Right lung (tissue), 2 donors: ENCODE measurements at regions not wholly inside any gene's neighbourhood (a gene's known extent, or its start where the extent isn't known, plus 50 kb on each side); places are given as distances from the start of the nearest gene placed in this dataset.

Experiments
- DNase-seq, 2 donors: peaks; one replicate each; pipeline ENCODE4 v3.0.0-alpha.2; 2013

GRCh38 chr15:62773369-62774165 is 269.0 kb upstream of the TPM1 start:
- no peak for DNase-seq

GRCh38 chr15:62775932-62776331 is 266.6 kb upstream of the TPM1 start:
- DNase-seq, result no peak

DNA sequence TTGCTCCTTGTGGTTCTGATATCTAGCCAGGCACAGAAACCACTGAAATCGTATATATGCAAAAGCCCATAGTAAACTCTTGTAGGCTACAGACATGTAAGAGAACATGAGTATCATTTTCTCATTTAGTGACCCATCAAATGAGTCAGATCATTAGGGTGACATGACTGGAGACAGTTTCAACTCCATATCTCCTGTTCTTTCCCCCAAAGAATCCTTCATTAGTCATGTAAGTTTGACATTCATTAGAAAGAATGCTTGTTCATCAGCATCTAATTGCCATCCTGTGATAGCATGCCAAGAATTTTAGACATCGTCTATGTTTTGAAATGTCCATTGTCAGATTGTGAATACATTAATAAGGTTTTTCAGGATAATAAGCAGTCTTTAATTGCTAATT is 264.9 kb upstream of the TPM1 start:
- DNase-seq, result no peak

- DNase-seq, result no peak
These were observed 263.3 kb upstream of the TPM1 start for GRCh38 chr15:62779036-62779770.

DNA sequence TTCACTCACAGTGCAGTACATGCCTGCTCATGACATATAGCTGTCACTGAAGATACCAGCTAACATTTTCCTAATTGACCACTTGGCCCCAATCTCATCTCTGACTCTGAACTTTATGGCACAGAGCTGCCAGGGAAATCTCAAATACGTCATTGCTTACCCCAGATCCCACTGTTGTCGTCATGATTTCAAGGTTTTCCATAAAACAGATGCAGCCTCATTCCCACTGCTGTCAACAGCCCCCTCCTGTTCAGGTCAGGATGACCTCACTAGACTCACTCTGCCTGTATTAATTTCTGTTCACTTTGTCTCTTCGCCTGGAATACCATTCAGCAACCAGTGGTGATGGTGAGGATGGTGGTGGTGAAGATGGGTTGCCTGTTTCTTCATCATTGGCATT is 262.6 kb upstream of the TPM1 start:
- DNase-seq, result no peak

DNA sequence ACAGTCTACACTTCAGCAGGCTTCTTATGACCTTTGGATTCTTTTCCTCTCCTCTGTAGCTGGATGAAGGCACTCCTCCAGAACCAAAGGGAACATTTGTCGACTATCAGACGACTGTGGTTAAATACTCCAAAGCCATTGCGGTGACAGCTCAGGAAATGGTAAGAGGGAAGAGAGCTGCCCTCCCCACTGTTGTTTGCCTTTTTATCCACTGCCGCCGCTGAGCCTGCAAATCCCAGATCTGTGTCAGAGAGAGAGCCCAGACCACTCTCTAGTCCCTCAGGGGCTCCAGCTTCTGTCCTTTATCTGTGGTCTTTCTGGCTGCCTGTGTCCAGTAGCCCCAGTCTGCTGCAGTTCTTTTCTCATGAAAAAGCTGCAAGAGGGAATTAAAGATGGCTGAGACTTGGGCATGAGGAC is 261.5 kb upstream of the TPM1 start:
- DNase-seq, result no peak

DNA sequence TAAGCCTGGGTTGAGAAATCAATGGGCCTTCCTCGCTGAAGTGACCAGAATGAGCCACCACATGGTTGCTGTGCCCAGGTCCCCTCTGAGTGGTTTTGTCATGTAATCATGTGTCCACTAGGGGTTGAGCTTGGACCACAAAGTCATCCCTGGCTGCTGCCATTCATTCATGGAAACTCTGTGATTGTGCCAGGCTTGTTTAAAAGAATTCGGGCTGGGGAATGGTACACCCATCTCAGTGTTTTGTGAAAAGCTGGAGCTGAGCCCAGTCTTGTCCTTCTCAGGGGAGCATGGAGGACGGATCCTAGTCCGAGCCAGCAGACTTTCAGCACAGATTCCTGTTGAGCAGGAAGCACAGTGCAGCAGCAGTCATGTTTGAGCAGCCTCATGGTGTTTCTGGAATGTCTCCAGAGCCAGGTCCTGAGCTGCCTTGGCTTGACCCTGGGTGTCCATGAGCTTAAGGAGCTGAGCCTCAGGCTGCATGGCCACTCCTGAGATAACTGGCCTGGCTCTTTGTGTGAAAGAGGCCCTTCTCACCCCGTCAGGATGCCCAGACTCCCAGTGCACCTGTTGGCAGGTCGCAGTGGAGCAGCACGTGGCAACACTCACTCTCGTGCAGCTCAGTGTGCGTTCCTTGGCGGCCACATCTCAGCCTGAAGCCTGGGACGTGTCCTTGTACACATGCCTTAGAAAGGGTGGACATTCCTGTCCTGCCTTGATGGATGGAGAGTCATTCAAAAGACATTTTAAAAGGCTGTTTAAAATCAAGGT is 260.3 kb upstream of the TPM1 start:
- DNase-seq, result peak; percentile 60 to 78

- DNase-seq, result no peak
These were observed 259.7 kb upstream of the TPM1 start for GRCh38 chr15:62782896-62783295.

GRCh38 chr15:62783303-62783957 is 259.1 kb upstream of the TPM1 start:
- no peak for DNase-seq

- DNase-seq, result peak; percentile 28 to 42
These were observed 256.4 kb upstream of the TPM1 start for GRCh38 chr15:62785881-62786828.

DNA sequence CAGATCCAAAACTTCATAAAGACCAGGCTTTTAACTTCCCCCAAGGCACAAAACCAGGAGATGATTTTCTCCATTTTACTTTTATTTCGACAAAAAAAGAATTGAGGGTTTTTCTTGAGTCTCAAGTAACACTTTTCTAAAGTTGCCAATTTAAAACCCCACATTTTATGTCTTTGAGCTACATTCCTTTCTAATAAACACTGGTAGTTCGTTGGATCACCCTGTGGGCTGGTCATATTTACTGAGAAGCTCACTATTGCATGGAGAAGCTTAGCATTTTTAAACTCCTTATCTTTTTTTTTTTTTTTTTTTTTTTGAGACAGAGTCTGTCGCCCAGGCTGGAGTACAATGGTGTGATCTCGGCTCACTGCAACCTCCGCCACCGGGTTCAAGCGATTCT is 255.1 kb upstream of the TPM1 start:
- DNase-seq, result no peak

DNA sequence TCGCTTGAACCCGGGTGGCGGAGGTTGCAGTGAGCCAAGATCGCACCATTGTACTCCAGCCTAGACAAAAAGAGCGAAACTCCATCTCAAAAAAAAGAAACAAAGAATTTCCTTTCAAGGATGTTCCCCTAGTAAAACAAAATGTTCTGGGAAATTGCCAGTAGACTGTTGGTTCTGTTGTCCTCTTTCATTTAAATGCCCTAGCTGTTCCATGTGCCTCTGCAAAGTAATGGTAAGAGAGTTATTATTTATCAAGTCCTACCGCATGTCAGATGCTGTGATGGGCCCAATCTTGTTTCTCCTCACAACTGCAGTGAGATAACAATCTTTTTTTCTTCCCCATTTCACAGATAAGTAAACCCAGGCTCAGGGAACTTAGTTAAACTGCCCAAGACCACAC is 254.3 kb upstream of the TPM1 start:
- no peak for DNase-seq

GRCh38 chr15:62790546-62790945 is 252.0 kb upstream of the TPM1 start:
- no peak for DNase-seq

- no peak for DNase-seq
These were observed 250.9 kb upstream of the TPM1 start for GRCh38 chr15:62791694-62792093.

DNA sequence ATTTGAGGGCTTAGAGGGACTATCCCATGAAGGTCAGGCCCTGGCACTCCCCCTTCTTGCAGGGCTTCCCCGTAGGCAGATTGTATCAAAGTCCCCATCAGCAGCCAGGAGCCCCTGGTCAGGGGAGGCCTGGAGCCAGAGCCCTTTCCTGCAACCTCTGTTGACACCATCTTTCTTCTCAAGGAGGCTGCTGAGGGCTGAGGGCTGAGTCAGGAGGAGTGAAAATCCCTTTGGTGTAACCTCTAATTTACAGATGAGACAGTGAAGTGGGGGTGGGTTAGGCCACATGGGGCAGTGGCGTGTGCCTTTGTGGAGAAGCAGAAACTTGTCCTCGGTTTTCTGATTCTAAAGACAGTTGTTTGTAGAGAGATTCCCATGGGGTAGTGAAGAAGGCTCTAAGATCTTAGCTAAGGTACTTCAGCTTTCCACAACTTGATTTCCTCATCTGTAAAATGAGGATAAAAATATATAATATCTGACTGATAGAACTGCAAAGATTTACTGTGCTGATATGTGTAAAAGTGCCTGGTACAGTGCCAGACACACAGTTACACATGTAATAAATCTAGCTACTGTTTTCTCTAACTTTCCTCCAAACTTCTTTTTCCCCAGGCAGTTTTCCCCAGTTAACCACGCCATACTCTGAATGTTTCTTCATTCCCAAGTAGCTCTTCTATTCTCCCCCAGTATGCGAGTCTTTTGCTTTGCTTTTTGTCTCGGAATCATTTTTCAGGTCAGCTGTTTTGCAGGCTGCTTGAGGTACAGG is 249.4 kb upstream of the TPM1 start:
- no peak for DNase-seq

DNA sequence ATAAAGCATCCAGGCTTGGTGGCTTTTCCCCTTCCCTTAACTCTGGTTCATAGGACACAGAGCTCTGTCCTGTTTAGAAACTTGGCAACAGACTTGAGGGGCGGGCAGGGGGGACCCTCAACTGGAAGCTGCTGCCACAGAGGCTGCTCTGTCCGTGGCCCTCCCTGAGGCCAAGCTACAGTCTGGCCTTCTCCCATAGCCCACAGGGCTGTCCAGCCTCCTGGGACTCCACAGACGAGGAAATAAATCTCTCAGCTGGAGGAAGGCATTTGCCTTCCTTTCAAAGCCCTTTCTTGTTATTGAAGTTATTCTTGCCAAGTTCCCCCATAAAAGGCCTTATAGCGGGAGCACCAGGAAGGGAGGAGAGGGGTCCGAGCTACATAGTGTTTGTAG is 248.8 kb upstream of the TPM1 start:
- DNase-seq, result no peak

DNA sequence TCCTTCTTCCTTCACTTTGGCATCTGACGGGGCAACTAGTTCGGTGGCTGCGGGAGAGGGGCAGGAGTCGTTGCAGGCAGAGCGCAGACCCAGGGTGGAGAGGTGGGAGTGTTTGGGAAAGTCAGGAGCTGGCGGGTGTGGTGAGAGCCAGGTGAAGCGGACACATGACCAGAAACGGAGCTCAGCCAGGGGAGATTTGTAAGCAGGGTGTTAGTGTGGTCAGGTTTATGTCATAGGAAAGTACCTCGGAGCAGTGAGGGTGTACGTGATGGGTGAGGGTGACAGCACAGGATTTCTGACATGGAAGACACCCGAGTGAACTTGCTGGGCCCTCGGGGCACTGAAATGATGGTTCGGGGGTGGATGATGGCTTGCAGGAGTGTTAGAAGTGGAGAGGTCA is 247.4 kb upstream of the TPM1 start:
- no peak for DNase-seq

DNA sequence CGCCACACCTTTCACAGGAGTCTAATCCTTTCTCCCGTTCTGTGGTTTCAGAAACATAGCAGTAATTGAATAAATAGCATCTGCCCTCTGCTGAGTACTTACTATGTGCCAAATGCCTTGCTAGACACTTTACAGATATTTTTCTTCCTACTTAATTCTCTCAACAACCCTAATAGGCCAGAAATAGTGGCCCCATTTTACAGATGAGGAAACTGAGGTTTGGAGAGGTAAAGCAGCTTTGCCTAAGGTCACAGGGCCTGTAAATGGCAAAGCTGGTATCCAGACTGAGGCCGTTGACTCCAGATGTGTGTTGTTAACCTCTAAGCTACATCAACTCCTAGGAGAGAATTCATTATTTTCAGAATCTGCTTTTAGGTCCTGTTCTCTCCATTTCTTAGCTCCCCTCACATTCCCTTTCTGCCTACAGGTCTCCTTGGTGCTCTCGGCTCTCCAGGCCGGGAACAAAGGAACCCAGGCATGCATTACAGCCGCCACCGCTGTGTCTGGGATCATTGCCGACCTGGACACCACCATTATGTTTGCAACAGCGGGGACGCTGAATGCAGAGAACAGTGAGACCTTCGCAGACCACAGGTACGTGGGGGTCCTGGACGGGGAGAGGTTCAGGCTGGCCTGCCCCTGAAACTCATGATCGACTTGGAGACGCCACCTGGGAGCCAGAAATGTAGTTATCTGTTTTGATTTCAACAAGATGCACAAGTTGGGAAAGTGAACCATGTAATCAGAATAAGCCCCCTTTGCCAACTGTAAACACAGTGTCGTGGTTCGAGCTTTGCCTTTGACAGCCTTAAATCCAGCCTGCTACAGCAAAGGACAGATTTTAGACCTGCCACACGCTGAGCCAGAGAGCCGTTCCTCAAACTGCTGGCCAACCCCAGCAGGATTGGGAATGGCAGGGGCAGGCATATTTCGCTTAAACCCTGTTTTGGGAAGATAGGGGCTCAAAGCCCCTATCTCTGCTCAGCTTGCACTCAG is 246.5 kb upstream of the TPM1 start:
- no peak for DNase-seq

GRCh38 chr15:62797171-62797570 is 245.4 kb upstream of the TPM1 start:
- DNase-seq, result no peak
